Mesenteric fat pad (tissue), 1 donor: ENCODE measurements at regions not wholly inside any gene's neighbourhood (a gene's known extent, or its start where the extent isn't known, plus 50 kb on each side); places are given as distances from the start of the nearest gene placed in this dataset.

Source experiments
- DNase-seq: peaks from one replicate; pipeline ENCODE4 v3.0.0-alpha.2; 2020; ENCODE audit warnings: low spot score
- donor health status: DM: yes; HTN: yes; CAD: no.

- DNase-seq, result no peak
These were observed 1133.3 kb downstream of the BCL11B start for GRCh38 chr14:98138666-98139065.

DNA sequence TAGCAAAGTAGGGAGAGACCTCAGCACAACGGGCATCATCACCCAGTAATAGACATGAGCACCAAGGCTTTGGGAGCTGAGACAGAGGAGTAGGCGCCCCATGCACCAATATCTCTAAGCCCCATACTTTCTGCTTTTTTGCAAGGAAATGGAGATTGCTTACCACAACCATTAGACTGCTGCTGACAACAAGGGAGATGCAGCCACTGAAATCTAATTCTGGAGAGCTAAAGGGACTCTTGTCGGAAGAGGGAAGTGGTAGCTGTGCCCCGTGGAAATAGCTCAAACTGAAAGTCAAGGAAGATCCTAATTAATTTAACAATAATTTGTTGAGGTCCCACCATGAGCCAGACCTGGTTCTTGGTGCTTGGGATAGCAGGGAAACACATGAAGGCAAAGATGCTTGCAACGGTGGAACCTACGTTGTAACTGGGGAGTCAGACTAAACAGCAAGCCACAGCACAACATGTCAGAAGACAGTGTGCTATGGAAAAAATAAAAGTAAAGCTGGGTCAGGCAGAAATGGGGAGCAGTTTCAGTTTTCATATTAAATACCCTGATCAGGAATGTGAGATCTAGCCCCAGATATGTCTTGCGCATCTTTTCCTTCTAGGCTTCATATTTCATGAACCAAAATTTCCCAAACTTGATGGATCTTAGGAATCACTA lies 1131.0 kb downstream of the BCL11B start:
- no peak for DNase-seq

DNA sequence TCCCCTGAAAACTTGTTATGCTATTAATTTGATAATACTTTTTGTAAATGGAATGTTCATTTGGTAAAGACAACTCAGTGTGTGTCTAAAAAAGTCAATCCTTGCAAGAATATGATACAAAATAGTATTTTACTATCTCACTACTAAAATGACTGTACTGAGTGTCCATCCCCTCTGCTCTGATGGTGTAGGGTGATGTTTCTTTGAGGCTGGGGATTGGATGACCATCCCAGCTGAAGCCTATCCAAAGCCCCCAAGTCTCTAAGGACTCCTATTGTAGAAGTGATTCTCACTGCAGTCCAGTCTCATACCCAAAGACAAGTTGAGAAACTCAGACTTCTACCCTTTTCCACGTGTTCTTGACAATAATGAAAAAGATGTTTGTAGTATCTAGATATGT lies 1128.4 kb downstream of the BCL11B start:
- DNase-seq, result no peak

- DNase-seq, result no peak
These were observed 1127.0 kb downstream of the BCL11B start for GRCh38 chr14:98144964-98145363.

DNA sequence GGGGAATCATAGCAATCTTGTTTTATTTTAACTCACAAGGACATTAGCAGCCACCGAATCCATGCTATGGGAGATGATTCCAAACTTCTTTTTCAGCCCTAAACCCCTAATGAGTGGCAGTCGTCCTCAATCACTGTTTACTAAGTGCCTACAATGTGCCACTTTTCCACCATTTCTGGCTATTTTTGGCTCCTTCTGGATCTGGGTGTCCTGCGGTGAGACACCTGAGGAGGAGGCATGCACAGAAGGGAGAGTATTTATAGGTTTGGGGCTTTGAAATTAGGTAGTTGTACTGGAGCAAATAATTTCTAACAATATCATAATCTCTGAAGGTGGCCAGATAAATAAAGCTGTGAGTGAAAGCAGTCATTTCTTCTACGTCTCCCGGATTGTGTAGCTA lies 1125.6 kb downstream of the BCL11B start:
- no peak for DNase-seq

GRCh38 chr14:98154254-98154653 lies 1117.7 kb downstream of the BCL11B start:
- DNase-seq, result no peak

DNA sequence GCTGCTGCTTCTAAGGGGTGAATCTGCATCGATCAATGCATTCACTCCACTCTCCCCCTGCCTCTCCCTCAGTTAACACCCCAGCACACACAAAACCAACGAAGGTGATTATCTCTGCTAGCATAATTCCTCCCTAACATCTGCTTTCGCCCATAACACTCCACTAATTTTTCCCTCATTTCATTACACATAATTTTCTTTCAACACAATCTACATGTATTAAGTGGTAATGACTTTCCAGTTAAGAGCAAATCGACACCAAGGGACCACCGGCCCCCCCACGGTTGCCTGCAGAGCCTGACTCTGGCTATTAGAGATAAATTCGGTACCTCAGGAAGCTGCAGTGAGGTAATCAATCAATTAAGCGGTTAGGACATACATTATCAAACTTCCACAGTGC lies 1115.6 kb downstream of the BCL11B start:
- no peak for DNase-seq

GRCh38 chr14:98160901-98161300 lies 1111.1 kb downstream of the BCL11B start:
- no peak for DNase-seq

DNA sequence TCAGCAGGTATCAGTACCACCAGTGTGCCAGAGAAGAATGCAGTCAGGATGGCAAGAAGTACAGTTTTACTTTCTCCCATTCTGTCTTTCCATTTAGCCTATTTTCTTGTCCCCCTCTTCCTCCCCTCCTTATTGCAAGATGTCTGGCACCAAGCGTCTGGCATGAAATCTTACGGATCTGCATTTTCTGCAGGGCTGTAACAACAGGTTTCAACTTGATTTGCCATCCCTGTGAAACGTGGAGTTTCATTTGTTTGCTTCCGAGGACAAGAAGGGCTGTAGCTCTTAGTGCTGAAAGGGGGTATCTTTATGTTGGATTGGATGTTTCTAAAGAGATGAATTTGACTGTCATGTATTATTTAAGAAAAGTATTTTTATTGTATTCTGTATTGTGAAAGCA lies 1110.6 kb downstream of the BCL11B start:
- no peak for DNase-seq

DNA sequence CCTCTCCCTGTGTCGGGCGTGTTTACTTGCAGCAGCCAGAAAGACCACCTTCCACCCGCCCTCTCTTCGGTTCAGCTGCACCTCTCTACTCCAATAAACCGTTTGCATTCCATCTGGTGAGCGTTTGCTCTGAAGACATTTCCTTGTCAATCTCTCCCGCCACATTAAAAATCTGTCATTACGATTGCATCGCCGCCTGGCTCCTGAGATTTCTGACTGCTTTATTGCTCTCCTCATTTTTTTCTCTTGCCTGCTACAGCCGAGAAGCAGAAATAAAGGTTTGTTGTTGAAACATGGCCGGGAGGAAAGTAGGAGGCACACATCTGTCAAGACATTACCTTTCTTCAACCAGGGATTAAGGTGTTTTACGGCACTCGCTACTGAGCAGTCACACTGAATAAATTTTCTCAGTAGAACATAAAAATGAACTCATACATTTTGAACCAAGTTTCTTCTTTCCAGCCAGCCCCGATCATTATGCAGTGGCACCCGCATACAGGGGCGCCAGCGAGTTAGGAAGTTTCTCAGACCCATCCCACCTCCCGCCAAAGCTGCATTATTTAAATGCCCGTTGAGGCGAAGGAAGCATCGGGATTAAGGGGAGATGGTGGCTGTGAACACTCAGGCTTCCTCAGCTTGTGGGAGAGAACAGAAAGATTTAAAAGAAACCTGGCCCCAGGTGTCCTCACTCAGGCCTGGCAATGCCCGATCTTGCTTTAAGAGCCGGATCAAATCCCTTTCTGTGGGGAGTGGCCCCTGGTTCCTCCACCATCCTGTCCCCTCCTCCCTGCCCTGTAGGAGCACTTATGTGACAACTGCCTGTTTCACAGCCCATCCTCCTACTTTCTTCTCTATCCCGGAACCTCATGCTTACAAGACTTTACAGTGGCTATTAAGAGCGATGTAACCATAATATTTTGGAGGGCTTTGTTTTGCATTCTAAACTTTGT lies 1108.9 kb downstream of the BCL11B start:
- no peak for DNase-seq

GRCh38 chr14:98163873-98164272 lies 1108.1 kb downstream of the BCL11B start:
- no peak for DNase-seq

DNA sequence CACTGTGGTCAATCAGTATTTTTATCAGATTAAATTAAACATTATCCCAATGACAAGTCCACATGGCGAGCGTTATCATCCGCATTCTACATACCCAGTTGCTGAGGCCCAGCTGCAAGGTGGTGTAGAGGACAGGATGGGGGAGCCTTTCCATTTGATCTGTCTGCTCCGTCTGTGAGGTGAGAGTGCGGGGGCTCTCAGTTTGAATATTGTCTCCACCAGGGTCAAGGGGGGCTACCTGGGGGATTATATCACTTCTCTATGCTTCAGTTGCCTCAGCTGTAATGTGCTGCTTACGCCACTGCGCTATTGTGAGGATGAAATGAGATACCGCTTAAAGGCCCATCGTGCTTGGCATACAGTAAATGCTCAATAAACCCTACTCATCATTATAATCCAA lies 1106.0 kb downstream of the BCL11B start:
- no peak for DNase-seq

DNA sequence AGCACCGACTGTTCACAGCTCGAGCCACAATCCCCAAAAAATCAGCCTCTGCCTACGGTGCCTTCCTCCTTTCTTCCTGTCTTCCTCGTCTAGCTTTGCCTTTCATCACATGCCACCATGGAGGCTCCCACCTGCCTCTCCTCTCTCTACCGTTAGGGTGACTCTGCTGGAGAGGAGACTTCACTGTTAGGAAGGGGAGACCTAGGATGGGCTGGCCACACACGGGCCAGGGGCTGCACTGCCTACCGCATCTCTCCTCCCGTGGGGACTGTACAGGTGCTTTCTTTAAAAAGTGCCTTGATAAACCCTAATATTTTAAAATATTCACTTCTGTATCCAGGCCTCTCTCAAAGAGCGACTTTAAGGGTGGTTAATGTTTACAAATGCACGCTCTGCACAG lies 1104.7 kb downstream of the BCL11B start:
- no peak for DNase-seq

DNA sequence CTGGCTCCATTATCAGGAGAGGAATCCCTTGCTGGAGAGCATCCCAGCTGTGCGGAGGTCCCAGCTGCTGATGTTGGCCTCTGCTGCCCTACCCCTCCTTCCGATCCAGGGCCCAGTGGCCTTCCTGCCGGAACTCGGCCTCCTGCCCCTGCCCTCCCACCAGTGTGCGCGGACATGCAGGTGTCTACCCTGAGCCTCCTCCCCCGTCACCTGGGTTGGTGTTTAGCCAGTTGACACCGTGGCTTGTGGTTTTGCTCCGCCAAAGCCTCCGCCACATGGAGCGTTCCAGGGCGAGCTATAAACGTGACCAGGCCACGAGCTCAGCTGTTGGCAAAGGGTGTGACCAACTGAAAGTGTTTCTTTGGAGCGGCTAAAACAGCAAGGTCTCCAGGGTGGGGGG lies 1104.3 kb downstream of the BCL11B start:
- no peak for DNase-seq

DNA sequence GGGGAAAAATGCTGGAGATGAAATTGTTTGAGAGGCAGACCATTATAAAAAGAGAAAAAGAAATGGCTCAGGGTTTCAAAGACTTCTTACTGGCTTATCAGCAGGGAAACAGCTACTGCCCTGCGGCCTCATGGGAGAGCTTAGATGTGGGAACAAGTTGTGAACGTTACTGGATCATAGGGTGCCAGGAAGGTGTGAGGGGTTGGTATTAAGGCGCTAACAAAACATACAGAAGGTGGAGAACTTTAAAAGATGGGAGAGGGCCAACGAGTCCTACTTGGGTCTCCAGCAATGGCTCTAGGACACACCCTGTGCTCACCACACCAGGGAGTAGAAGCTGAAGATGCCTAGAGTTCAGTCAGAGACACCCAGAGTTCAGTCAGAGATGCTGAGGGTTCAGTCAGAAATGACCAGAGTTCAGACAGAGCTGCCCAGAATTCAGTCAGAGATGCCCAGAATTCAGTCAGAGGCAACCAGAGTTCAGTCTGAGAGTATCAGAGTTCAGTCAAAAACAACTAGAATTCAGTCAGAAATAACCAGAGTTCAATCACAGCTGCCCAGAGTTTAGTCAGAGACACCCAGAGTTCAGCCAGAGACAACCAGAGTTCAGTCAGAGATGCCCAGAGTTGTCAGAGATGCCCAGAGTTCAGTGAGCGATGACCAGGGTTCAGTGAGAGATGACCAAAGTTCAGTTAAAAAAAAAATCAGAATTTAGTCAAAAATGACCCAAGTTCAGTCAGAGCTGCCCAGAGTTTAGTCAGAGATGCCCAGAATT lies 1103.6 kb downstream of the BCL11B start:
- DNase-seq, result no peak

- no peak for DNase-seq
These were observed 1102.8 kb downstream of the BCL11B start for GRCh38 chr14:98169170-98169587.

GRCh38 chr14:98170575-98170974 lies 1101.4 kb downstream of the BCL11B start:
- DNase-seq, result no peak

GRCh38 chr14:98171654-98172053 lies 1100.3 kb downstream of the BCL11B start:
- DNase-seq, result no peak

DNA sequence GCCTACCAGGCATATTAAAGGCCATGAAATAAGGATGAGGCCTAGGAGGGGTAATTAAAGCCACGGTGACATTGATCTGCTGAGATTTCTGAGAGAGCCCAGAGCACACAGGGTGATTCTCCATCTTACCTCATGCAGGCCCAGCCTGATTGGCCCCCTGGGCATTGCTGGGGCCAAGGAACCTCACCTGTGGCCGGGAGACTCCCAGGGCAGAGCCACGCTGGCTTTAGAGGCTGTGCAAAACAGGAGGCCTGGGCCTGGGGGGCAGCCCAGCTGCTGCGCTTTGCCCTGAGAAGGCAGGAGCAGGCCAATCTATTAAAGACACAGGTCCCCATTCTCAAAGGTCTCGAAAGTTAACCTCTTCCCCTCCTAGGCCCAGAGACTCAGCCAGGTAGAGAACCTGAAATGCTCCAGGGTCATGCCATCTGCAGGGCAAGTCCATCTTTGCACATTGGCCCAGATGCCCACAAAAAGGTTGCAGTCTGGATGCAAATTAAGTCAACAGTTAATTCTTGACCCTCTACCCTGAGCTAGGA lies 1099.7 kb downstream of the BCL11B start:
- DNase-seq, result no peak

- no peak for DNase-seq
These were observed 1098.7 kb downstream of the BCL11B start for GRCh38 chr14:98173305-98173704.

- no peak for DNase-seq
These were observed 1098.0 kb downstream of the BCL11B start for GRCh38 chr14:98174041-98174440.

DNA sequence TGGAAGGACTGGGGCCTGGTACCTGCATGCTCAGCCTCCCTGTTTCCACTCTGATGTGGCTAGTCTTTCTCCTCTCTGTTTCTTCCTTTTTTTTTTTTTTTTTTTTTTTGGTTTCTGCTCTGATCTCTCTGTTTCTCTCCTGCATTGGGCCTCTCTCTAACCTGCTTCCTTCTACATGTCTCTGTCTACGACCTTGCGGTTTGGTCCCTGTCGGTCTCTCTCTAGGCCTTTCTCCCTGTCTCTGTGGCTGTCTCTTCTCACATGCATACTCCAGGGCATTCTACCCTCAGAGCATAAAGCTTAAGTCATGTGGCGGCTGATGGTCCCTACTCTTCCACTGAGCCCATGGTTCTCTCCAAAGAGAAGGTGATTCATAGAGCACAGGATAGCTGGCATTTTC lies 1096.6 kb downstream of the BCL11B start:
- DNase-seq, result no peak
